HG03575 (cell line): ENCODE measurements at regions not wholly inside any gene's neighbourhood (a gene's known extent, or its start where the extent isn't known, plus 50 kb on each side); places are given as distances from the start of the nearest gene placed in this dataset.
"Not testable (repeated sequence)": the region's sequence is repeated elsewhere in the genome, so short reads cannot be mapped to it uniquely, and the experiment has no call there.

Source experiments
- ATAC-seq: cut with Tn5 transposase; IDR thresholded peaks from one replicate; pipeline ENCODE4 v1.9.1; 2021; ENCODE audit not compliant: unreplicated experiment, insufficient number of reproducible peaks, low FRiP score; ENCODE audit errors: extremely low read depth

DNA sequence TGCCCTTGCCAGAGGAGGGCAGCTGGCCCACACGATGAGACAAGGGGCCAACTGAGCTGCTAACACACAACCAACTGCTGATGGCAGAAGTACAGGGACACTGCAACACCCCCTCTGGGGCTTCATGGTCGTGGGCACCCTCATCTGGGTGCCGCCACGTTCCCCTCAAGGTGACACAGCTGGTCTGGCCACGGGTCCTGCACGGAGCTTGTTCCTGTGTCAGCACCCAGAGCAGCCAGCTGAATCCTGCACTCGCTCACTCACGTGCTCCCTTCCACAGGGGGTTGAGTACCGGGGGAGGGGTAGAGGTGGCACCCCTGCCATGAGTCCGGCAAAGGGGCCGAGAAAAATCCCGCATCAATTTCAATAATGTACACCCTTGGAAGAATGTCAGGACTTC lies 1319.1 kb downstream of the REEP3 start:
- ATAC-seq: no peak

DNA sequence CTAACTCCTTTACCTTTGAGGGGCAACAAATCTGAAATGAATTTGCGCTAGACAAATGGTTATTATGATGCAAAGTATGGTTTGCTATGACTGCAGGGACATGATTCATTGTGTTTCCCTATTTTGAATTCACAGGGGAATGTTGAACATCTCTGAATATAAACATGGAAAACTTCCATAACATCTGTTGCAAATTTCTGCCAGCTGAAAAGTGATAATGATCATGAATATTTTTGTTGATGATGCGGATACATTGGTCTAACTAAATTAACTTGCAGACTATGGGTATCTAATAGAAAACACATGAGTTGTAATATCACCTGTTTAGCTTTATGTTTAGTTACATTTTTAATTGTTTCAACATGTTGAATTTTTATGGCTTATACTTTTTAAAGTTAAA lies 1325.5 kb downstream of the REEP3 start:
- ATAC-seq: no peak

DNA sequence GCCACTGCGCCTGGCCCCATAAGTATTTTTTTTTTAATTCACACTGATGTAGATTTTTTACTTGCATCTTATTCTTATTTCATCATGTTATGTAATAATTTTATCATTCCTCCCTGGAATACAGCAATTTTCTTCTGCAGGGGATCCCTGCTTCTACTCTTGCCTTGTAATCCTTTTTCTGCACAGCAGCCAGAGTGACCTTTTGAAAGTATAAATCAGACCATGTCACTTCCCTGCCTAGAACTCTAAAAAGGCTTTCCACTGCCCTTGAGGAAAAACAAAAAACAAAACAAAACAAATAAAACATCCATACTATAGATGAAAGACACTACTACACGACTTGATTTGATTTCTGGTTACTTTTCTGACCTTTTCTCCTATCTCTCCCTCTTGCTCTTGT lies 1334.7 kb downstream of the REEP3 start:
- ATAC-seq: no peak

DNA sequence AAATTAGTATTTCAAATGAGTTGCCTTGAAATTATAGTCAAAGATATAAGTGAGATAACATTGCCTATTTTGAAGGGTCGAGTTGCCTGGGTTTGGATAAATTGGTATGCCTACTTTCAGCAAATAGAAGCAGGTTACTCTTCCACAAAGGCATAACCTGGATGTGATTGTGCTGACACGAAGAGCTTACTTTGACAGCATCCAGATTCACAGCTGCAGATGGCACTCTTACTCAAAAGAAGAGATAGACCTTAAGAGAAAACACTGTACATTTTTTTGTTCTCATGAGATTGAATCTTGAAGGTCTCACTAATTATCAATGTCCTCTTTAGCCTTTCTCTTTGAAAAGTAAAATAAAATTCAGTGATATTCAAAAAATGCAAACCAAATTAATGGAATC lies 1338.7 kb downstream of the REEP3 start:
- ATAC-seq: no peak

DNA sequence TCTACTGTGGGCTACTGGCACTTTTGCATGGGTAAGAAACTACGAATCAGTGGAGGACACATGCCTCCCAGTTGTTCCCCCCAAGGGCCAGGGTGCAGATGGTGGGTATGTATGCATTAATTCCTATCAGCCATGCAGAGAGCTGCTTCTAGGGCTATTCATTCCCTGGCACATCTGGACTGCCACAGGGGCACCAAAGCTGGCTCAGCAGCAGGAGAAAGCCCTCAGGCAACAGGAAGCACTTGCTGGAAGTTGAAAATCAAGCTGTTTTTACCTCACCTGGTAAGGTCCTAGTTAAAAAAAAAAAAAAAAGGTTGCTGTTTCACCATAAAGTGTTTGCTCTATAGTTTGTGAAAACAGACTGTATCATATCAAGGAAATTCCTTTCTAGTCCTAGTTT lies 1342.6 kb downstream of the REEP3 start:
- ATAC-seq: no peak

DNA sequence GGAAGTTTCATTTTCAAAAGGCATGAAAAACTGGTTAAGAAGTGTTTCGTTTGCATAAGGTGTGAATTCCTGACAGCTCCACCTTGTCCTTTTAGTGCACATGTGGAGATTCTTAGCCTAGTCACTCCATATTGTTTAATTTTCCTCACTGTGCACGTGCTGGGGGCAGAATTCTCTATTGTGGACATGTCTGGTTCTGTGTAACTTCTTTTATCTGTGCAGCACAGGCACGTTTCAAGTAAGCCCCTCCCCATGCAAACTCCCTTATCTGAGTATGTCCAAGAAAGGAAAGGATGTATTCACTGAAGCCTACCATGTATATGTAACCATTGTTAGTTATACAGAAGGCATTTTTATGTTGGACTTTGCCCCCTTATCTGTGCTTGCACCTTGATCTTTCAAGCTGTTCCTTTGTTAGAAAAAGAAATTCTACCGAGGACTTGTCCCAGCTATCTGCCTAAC lies 1346.3 kb downstream of the REEP3 start:
- ATAC-seq: no peak

DNA sequence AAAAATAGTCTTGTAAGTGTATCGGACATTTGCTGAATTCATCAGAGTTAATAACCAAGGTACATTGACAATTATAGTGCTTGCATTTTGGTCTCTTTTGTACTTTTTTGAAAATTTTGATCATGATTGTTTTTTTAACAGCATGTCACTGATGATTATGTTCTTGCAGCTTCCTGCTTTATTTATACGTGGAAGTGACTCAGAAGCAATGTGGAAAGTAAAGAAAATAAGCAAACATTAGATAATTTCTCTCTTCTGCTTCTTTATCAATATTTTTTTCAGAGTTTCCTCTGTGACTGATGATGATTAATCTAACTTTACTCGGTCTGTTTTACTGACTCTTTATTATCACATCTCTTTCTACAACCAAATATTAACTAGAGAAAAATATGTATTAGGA lies 1351.9 kb downstream of the REEP3 start:
- ATAC-seq: no peak

DNA sequence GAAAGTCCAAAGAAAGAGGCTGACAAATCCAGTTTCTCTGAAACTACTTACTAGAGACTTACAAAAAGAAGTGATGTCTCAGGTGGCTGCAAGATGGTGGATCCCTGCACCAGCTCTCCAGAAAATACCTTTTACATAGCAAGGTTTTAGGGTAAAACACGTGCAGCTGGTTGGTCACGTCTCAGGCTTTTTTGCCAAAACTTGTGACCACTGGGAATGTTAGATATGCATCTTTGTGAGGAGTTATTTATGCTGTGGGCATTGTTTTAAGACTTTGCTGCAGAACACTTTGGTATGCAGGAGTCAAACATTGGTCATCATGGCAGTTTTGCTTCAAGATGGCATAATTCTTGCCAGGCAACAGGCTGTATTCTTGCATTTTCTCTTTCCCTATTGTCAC lies 1352.8 kb downstream of the REEP3 start:
- ATAC-seq: no peak

DNA sequence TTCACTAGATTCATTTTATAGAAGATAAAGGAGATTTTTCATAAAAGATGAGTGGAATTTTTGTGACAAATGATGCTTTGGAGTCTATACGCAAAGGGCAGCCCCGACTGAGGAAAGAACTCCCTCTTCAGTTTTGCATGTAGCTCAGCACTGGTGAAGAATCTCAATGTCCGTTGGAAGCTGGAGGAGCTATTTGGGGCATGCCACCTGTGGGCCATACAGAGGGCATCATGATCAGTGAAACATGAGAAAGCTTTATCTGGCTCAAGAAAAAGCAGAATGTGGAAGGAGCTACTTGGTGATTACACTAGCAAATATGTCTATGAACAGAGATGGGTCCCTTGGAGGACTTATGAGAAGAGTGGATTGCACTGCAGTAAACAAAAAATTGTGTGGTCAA lies 1359.3 kb downstream of the REEP3 start:
- ATAC-seq: no peak

DNA sequence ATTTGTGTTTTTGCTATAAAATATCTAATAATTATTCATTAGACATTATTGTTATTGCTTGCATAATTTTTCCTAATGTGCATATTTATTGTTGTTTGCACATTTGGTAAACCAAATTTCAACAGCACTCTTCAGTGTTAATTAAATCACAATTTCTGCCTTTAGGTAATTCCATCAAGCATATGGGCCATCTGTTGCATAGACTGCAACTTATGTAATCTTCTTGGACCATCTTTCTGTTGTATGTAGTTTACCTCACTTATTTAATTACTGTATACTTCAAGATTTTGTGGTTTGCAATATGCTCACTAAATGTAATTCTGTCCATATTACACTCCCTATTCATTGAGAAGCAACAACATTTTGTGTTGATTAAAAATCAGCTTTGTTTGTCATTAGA lies 1360.1 kb downstream of the REEP3 start:
- ATAC-seq: no peak

DNA sequence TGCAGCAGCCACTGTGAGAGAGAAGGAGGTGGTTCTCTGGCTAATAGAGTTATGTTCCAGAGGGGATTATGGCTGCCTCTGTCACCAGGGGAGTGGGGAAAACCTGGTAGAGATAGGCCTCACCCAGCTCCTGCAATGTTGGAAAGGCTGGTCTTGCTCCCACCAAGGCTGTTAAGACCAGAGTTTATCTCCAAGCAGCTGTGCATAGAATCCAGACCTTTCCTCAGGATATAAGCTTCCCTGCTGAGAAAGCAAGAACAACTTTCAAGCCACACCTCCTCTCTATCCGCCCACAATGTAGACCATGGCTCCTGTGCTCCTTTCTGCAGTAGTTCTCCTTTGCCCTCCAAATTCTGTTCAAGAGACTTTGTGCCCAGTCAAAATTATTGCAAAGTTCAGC lies 1375.4 kb downstream of the REEP3 start:
- ATAC-seq: no peak

DNA sequence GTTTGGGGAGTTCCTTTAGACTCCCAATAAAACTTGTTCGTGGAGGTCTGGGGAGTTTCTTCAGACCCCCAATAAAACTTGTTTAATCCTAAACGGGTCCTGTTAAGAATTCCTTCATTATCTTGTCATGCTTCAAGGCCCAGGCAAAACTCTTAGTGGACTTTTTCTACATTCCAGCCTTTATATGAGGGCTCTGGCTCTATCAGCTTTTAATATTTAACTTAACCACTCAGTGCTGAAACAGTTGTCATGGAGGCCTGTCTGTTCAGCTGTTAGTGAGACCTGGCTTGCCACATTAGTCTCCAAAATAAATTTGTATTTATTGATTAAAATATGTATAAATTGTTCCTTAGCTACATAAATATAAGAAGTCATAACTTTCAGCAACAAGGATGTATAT lies 1385.1 kb downstream of the REEP3 start:
- ATAC-seq: not testable (repeated sequence)

DNA sequence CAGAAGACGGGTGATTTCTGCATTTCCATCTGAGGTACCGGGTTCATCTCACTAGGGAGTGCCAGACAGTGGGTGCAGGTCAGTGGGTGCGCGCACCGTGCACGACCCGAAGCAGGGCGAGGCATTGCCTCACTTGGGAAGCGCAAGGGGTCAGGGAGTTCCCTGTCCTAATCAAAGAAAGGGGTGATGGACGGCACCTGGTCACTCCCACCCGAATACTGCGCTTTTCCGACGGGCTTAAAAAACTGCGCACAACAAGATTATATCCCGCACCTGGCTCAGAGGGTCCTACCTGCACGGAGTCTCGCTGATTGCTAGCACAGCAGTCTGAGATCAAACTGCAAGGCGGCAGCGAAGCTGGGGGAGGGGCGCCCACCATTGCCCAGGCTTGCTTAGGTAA lies 1403.1 kb downstream of the REEP3 start:
- not testable (repeated sequence) for ATAC-seq

DNA sequence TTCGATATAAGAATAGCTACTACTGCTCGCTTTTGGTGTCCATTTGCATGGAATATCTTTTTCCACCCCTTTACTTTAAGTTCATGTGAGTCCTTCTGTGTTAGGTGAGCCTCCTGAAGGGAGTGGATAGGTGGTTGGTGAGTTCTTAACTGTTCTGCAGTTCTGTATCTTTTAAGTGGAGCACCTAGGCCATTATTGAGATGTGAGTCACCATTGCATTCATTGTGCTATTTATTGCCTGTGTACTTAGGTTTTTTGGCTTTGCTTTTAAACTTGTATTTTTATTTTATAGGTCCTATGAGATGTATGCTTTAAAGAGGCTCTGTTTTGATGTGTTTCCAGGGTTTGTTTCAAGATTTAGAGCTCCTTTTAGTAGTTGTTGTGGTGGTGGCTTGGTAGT lies 1430.8 kb downstream of the REEP3 start:
- no peak for ATAC-seq

DNA sequence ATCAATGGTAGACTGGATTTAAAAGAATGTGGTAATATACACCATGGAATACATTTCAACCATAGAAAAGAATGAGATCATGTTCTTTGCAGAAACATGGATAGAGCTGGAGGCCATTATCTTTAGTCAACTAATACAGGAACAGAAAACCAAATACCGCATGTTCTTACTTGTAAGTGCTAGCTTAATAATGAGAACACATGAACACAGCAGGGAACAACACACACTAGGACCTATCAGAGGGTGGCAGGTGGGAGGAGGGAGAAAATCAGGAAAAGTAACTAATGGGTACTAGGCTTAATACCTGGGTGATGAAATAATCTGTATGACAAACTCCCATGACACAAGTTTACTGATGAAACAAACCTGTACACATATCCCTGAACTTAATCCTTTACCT lies 1435.2 kb downstream of the REEP3 start:
- ATAC-seq: no peak

DNA sequence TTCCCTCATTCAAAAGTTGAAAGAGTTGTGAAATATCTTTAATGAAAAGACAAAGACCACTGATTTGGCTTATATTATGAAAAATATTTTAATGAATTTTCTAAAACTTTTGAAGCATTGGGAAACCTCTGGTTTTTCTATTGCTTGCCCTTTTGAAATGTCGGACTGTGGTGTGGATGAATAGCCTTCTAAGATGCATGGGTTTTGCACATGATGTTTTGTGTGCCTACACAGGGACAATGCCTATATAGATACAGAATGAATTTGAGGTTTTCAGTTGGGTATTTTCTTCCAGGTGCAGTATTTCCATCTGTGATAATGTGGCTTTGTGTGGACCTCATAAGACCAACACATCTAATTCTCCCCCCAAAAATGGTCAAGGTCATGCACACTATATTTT lies 1437.9 kb downstream of the REEP3 start:
- no peak for ATAC-seq

DNA sequence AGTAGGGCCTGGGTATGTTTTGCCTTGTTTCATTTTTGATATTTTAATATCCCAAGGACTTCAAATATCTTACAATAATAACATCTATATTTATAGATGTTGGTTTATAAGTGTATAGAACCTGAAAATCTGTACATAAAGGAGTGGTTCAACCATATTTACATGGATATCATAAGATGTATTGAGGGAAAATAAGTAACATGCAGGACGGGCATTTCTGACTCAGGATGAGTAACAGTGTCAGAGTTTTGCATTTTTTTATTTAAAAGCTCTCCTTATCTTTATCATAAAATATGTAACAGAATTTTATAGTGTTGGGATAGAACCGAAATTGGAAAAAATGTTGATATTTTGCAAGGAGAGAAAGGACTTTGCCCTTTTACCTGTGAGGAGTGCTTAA lies 1438.7 kb downstream of the REEP3 start:
- ATAC-seq: no peak

DNA sequence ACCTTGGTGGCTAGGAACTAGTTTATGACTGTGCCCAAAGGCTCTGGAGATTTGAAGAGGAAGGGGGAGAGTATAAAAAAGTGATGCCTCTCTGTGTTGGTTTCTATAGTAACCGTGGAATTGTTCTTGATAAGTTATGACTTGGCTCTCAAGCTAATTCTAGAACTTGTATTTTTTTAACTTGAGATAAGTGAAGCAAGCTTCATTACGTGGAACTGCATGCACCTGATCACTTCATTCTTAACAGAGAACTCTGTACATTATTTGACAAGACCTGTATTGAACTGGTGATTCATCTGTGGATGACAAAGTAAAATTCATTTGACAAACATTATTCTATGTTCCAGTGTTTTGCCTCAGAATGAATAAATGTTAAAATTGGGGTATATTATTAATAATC lies 1452.2 kb downstream of the REEP3 start:
- no peak for ATAC-seq

DNA sequence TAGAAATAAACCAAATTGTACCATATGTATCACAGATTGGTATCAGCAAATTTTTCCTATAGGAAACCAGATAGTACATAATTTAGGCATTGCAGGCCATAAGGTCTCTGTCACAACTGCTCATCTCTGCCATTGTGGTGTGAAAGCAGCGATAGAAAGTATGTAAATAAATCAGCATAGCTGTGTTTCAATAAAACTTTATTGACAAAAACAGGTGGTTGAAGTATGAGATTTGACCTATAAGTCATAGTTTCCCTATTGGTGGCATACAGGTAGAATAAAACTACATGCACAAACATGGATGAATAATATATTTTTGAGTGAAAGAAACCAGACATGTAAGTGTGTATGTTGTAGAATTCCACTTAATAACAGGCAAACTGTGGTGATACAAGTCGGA lies 1454.9 kb downstream of the REEP3 start:
- ATAC-seq: no peak

DNA sequence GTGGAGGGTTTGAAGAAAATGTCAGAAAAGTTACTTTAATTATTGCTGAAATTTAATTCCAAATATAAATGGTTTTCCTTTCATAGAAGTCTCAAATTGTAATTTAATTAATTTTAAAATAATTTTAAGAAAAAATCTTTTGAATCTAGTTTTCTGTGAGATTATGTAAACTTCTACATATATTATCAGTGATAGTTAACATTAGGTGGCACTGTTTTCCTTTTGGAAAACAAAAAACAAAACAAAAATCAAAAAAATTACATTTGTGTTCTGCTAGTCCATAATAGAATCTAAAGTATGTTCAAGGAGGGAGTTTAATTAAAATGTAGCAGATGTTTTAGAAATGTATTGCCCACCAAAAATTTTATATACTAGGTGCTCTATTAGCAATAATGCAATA lies 1456.7 kb downstream of the REEP3 start:
- no peak for ATAC-seq

DNA sequence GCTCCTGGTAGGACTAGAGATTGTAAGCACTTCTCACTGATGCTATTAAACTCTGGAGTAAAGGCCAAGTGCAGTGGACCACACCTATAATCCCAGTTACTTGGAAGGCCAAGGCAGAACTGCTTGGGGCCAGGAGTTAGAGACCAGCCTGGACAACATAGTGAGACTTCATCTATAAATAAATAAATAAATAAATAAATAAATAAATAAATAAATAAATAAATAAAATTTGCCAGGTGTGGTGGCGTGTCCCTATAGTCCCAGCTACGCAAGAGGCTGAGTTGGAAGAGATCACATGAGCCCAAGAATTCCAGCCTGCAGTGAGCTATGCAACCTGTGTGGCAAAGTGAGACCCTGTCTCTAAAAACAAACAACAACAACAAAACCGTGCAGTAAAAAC lies 1475.7 kb downstream of the REEP3 start:
- no peak for ATAC-seq

DNA sequence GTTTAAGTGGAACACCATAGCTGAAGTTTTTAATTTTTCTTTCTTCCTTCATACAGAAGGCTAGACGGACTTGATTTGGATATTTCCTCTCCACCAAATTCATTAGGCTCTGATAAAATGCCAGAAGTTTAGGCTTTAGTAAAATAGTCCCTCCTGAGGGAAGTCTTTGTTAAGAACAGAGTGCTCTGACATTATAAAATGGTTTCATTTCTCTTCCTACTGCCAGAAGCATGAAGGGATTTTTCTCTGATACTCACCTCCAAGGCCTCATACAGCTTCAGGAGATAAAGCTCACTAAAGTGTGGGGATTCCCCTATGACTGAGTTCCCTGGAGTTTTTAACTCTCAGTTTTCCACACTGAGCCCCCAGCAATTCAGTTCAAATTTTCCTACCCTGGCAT lies 1489.6 kb downstream of the REEP3 start:
- ATAC-seq: no peak
